ENCODE measurements at regions not wholly inside any gene's neighbourhood (a gene's known extent, or its start where the extent isn't known, plus 50 kb on each side); places are given as distances from the start of the nearest gene placed in this dataset.

GRCh38 chr1:147479864-147480564, 61.3 kb upstream of the BCL9 start:
- no peak for DNase-seq (ENCODE audit: low read depth)
- TF ChIP-seq CTCF (conservative IDR thresholded peaks at IDR 0.05; ENCODE audit: low read depth, low read length), result no peak
- H3K4me3 ChIP-seq (ENCODE audit: low read length), result no peak overlapping the region

- DNase-seq (ENCODE audit: low read depth), result no peak
- H3K4me3 ChIP-seq (ENCODE audit: low read length), result no peak overlapping the region
- TF ChIP-seq CTCF (conservative IDR thresholded peaks at IDR 0.05; ENCODE audit: low read depth, low read length), result no peak
Observed at GRCh38 chr1:147480565-147480935, 60.8 kb upstream of the BCL9 start.

- DNase-seq (ENCODE audit: low read depth), result no peak
- TF ChIP-seq CTCF (conservative IDR thresholded peaks at IDR 0.05; ENCODE audit: low read depth, low read length), result no peak
- H3K4me3 ChIP-seq (ENCODE audit: low read length), result no peak overlapping the region
Observed at GRCh38 chr1:147486876-147487656, 54.2 kb upstream of the BCL9 start.

- no peak for TF ChIP-seq CTCF (conservative IDR thresholded peaks at IDR 0.05; ENCODE audit: low read depth, low read length)
- DNase-seq (ENCODE audit: low read depth), result no peak
- no peak overlapping the region for H3K4me3 ChIP-seq (ENCODE audit: low read length)
Observed at GRCh38 chr1:147491098-147491497, 50.2 kb upstream of the BCL9 start.

All from retinal pigment epithelial cell (primary cell).